ENCODE measurements at regions not wholly inside any gene's neighbourhood (a gene's known extent, or its start where the extent isn't known, plus 50 kb on each side); places are given as distances from the start of the nearest gene placed in this dataset.

DNA sequence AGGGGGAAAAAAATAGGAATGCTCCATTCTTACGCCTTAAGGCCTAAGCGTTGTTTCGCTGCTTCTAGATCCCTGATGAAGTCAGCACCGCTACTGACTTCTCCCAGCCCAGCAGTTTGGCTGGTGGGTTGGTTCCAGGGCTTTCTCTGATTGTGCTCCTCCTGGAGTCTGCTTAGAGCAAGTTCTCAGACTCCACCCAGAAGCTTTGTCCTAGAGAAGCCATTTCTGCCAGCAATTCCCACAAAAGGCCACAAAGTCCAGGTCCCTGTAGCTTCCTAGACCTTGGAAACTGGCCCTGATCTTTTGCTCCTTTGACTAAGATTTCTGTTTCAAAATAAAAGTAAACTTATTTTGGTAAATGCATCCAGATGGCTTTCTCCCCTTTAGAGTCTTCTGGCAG is 65.4 kb downstream of the KCTD12 start:
- H3K27me3 ChIP-seq (ENCODE audit: control insufficient read depth, insufficient read depth, low read length): no peaks in the 10 kb centered on the region
- H3K9me3 ChIP-seq (ENCODE audit: control insufficient read depth in 2 of 3, insufficient read depth in 1 of 3, low read length in 3 of 3): no peaks in the 10 kb centered on the region
- no peaks in the 10 kb centered on the region for H3K4me1 ChIP-seq (ENCODE audit: control insufficient read depth in 2 of 3, insufficient read depth in 2 of 3, low read depth in 1 of 3, low read length in 3 of 3)
- DNase-seq (no peak), FAIRE-seq (no peak)
- TF ChIP-seq, protein P1, sequence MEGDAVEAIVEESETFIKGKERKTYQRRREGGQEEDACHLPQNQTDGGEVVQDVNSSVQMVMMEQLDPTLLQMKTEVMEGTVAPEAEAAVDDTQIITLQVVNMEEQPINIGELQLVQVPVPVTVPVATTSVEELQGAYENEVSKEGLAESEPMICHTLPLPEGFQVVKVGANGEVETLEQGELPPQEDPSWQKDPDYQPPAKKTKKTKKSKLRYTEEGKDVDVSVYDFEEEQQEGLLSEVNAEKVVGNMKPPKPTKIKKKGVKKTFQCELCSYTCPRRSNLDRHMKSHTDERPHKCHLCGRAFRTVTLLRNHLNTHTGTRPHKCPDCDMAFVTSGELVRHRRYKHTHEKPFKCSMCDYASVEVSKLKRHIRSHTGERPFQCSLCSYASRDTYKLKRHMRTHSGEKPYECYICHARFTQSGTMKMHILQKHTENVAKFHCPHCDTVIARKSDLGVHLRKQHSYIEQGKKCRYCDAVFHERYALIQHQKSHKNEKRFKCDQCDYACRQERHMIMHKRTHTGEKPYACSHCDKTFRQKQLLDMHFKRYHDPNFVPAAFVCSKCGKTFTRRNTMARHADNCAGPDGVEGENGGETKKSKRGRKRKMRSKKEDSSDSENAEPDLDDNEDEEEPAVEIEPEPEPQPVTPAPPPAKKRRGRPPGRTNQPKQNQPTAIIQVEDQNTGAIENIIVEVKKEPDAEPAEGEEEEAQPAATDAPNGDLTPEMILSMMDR (IDR thresholded peaks at IDR 0.05; ENCODE audit: borderline replicate concordance, extremely low read depth, insufficient read depth): no peak
- no peak overlapping the region for H3K9ac ChIP-seq (ENCODE audit: low read length in 3 of 3)
- no peak overlapping the region for H3K27ac ChIP-seq (ENCODE audit: low read depth in 2 of 2, low read length in 2 of 2)
- no peak overlapping the region for H3K4me3 ChIP-seq (ENCODE audit: low read length in 3 of 3)
- intact Hi-C loops (cut with DNase I): no loop called here
- no peaks in the 10 kb centered on the region for H3K36me3 ChIP-seq (ENCODE audit: control insufficient read depth in 2 of 3, insufficient read depth in 3 of 3, low read length in 3 of 3)

DNA sequence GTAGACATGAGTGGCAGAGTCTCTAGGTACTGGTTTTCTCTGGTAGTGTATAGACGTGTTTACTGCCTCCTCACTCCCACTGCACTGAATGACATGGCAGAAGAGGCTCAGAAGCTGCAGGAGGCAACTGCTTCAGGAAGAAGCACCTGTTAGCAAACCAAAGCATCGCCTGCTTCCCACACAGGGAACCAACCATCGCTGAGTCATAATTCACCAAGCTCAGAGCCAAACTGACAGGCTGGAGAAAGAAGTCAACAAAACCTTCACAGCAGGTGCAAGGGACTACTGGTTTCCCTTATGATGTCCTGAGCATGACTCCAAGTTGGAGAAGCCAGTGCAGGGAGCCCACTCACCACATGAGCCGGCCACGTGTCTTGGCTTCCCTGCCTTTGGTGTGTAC is 69.8 kb downstream of the KCTD12 start:
- DNase-seq: no peak
- TF ChIP-seq, protein P1 (IDR thresholded peaks at IDR 0.05; ENCODE audit: borderline replicate concordance, extremely low read depth, insufficient read depth): no peak
- no peak overlapping the region for H3K27ac ChIP-seq (ENCODE audit: low read depth in 2 of 2, low read length in 2 of 2)
- H3K9ac ChIP-seq (ENCODE audit: low read length in 3 of 3): no peak overlapping the region
- FAIRE-seq: no peak
- H3K36me3 ChIP-seq (ENCODE audit: control insufficient read depth in 2 of 3, insufficient read depth in 3 of 3, low read length in 3 of 3): no peaks in the 10 kb centered on the region
- no peaks in the 10 kb centered on the region for H3K27me3 ChIP-seq (ENCODE audit: control insufficient read depth, insufficient read depth, low read length)
- intact Hi-C loops (cut with DNase I): no loop called here
- H3K9me3 ChIP-seq (ENCODE audit: control insufficient read depth in 2 of 3, insufficient read depth in 1 of 3, low read length in 3 of 3): no peaks in the 10 kb centered on the region
- no peaks in the 10 kb centered on the region for H3K4me1 ChIP-seq (ENCODE audit: control insufficient read depth in 2 of 3, insufficient read depth in 2 of 3, low read depth in 1 of 3, low read length in 3 of 3)
- H3K4me3 ChIP-seq (ENCODE audit: low read length in 3 of 3): no peak overlapping the region

DNA sequence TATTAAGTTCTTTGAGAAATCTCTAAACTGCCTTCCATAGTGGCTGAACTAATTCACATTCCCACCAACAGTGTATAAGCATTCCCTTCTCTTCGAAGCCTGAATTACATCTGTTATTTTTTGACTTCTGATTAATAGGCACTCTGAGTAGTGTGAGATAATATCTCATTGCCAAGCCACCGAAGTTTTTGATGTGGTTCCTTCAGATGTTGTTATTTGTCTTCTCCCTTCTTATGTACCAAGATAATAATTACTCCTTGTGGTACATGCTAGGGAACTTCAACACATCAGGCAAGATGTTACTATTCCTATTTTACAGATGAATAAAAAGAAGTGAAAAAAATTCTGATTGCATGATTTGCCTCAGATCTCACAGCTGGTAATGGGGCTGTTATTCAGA is 70.9 kb downstream of the KCTD12 start:
- Histone ChIP-seq H3K36me3 (ENCODE audit: control insufficient read depth in 2 of 3, insufficient read depth in 3 of 3, low read length in 3 of 3) (no peaks in the 10 kb centered on the region), H3K4me1 (ENCODE audit: control insufficient read depth in 2 of 3, insufficient read depth in 2 of 3, low read depth in 1 of 3, low read length in 3 of 3) (no peaks in the 10 kb centered on the region), H3K9ac (ENCODE audit: low read length in 3 of 3) (no peak overlapping the region), H3K9me3 (ENCODE audit: control insufficient read depth in 2 of 3, insufficient read depth in 1 of 3, low read length in 3 of 3) (no peaks in the 10 kb centered on the region), H3K27ac (ENCODE audit: low read depth in 2 of 2, low read length in 2 of 2) (no peak overlapping the region), H3K4me3 (ENCODE audit: low read length in 3 of 3) (no peak overlapping the region), H3K27me3 (ENCODE audit: control insufficient read depth, insufficient read depth, low read length) (no peaks in the 10 kb centered on the region)
- FAIRE-seq (no peak), DNase-seq (no peak)
- TF ChIP-seq, protein P1 (IDR thresholded peaks at IDR 0.05; ENCODE audit: borderline replicate concordance, extremely low read depth, insufficient read depth): no peak
- intact Hi-C loops (cut with DNase I): no loop called here

DNA sequence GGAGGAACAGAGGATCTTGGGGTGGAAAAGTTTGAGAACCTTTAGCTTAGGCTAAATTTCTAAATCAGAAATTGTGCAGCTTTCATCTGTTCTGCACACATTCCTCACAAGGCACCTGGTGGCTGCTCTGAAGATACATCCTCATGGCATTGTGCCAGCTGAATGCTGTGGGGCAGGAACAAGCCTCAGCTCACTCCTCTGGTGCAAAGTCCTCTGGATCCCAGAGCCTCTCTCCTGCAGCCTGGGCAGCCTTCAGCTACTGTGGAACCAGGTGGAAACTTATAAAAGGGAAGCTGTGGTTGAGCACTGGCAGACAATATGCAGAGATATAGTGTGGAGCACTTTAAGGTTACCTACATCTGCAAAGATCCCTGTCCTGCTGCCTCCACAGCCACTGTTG is 72.3 kb downstream of the KCTD12 start:
- no peak overlapping the region for H3K9ac ChIP-seq (ENCODE audit: low read length in 3 of 3)
- no peaks in the 10 kb centered on the region for H3K36me3 ChIP-seq (ENCODE audit: control insufficient read depth in 2 of 3, insufficient read depth in 3 of 3, low read length in 3 of 3)
- no peak overlapping the region for H3K4me3 ChIP-seq (ENCODE audit: low read length in 3 of 3)
- H3K9me3 ChIP-seq (ENCODE audit: control insufficient read depth in 2 of 3, insufficient read depth in 1 of 3, low read length in 3 of 3): no peaks in the 10 kb centered on the region
- no peaks in the 10 kb centered on the region for H3K4me1 ChIP-seq (ENCODE audit: control insufficient read depth in 2 of 3, insufficient read depth in 2 of 3, low read depth in 1 of 3, low read length in 3 of 3)
- intact Hi-C loops (cut with DNase I): no loop called here
- DNase-seq (peak in 1 of 5 donors; percentile 53), FAIRE-seq (no peak)
- no peaks in the 10 kb centered on the region for H3K27me3 ChIP-seq (ENCODE audit: control insufficient read depth, insufficient read depth, low read length)
- no peak overlapping the region for H3K27ac ChIP-seq (ENCODE audit: low read depth in 2 of 2, low read length in 2 of 2)
- TF ChIP-seq, protein P1 (IDR thresholded peaks at IDR 0.05; ENCODE audit: borderline replicate concordance, extremely low read depth, insufficient read depth): peak; percentile 1

Data from kidney (tissue), 13 donors.